C4-2B (cell line): ENCODE measurements at regions not wholly inside any gene's neighbourhood (a gene's known extent, or its start where the extent isn't known, plus 50 kb on each side); places are given as distances from the start of the nearest gene placed in this dataset.

ENCODE experiments used
- ZFX ChIP-seq: fragments of 450-650 bp; IDR thresholded peaks from 2 replicates; pipeline ENCODE4 v1.6.1; 2017
- TF ChIP-seq, protein P1 (sequence below): fragments of 450-650 bp; conservative IDR thresholded peaks from 2 replicates; pipeline ENCODE4 v1.5.1; 2017; ENCODE audit warnings: mild to moderate bottlenecking

- TF ChIP-seq, protein P1, sequence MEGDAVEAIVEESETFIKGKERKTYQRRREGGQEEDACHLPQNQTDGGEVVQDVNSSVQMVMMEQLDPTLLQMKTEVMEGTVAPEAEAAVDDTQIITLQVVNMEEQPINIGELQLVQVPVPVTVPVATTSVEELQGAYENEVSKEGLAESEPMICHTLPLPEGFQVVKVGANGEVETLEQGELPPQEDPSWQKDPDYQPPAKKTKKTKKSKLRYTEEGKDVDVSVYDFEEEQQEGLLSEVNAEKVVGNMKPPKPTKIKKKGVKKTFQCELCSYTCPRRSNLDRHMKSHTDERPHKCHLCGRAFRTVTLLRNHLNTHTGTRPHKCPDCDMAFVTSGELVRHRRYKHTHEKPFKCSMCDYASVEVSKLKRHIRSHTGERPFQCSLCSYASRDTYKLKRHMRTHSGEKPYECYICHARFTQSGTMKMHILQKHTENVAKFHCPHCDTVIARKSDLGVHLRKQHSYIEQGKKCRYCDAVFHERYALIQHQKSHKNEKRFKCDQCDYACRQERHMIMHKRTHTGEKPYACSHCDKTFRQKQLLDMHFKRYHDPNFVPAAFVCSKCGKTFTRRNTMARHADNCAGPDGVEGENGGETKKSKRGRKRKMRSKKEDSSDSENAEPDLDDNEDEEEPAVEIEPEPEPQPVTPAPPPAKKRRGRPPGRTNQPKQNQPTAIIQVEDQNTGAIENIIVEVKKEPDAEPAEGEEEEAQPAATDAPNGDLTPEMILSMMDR: no peak
- no peak for TF ChIP-seq ZFX
Observed at GRCh38 chr1:57696904-57697303, 273.0 kb upstream of the DAB1 start.
